AG04450 (cell line): ENCODE measurements at regions not wholly inside any gene's neighbourhood (a gene's known extent, or its start where the extent isn't known, plus 50 kb on each side); places are given as distances from the start of the nearest gene placed in this dataset.
"Not testable (repeated sequence)": the region's sequence is repeated elsewhere in the genome, so short reads cannot be mapped to it uniquely, and the experiment has no call there.

Experiments
- CTCF ChIA-PET: fragments of 300-600, 350-600 bp; formaldehyde crosslinking; extraction: SDS; loops from one replicate; lab custom pipeline; 2022; ENCODE audit warnings: antibody characterized with exemption, inconsistent platforms; lab: Charles Lee
- POLR2A ChIA-PET: fragments of 350-600 bp; formaldehyde crosslinking; extraction: SDS; loops from one replicate; lab custom pipeline; 2021; ENCODE audit warnings: antibody characterized with exemption, inconsistent platforms; lab: Yijun Ruan, JAX
- DNase-seq: peaks from one replicate; pipeline ENCODE4 v3.0.0-alpha.2; 2011; ENCODE audit warnings: low read depth, low spot score
- H3K27ac ChIP-seq: one replicate; pipeline ENCODE4 v1.5.1; 2012; ENCODE audit warnings: low read depth, low read length, control low read depth
- H3K27me3 ChIP-seq: one replicate; pipeline ENCODE4 v1.6.0; 2012; ENCODE audit warnings: low read length; ENCODE audit not compliant: control insufficient read depth, insufficient read depth
- H3K4me3 ChIP-seq: 2 replicates; pipeline ENCODE4 v1.5.1; 2011; ENCODE audit warnings: mild to moderate bottlenecking, low read depth, low read length, control low read depth
- H3K9me3 ChIP-seq: 2 replicates; pipeline ENCODE4 v1.5.1; 2012; ENCODE audit warnings: low read length; ENCODE audit not compliant: control insufficient read depth, insufficient read depth
- CTCF ChIP-seq: IDR thresholded peaks from 2 replicates; pipeline ENCODE4 v1.5.1; 2011; ENCODE audit warnings: low read depth, low read length, control low read depth, inconsistent platforms

GRCh38 chr4:112747036-112747435, 110.1 kb downstream of the LARP7 start:
- ChIA-PET POLR2A (no interaction called here), CTCF (interaction anchor here (1.3 to 1.4 kb wide), 2 partner anchors 16 to 18 kb away, joined by 5 to 9 read pairs; no protein-coding TSS in a partner anchor)
- H3K27ac ChIP-seq: no peak overlapping the region
- H3K27me3 ChIP-seq: no peaks in the 10 kb centered on the region
- no peak for TF ChIP-seq CTCF
- DNase-seq: no peak
- no peak overlapping the region for H3K4me3 ChIP-seq
- H3K9me3 ChIP-seq: no peaks in the 10 kb centered on the region

GRCh38 chr4:112748352-112748878, 111.5 kb downstream of the LARP7 start:
- H3K4me3 ChIP-seq: no peak overlapping the region
- ChIA-PET POLR2A (no interaction called here), CTCF (interaction anchor here (1.3 to 2.5 kb wide), 2 partner anchors 14 to 17 kb away, joined by 9 to 10 read pairs; no protein-coding TSS in a partner anchor)
- TF ChIP-seq CTCF: no peak
- no peaks in the 10 kb centered on the region for H3K9me3 ChIP-seq
- H3K27me3 ChIP-seq: no peaks in the 10 kb centered on the region
- H3K27ac ChIP-seq: no peak overlapping the region
- no peak for DNase-seq

- POLR2A ChIA-PET, H3K27me3 ChIP-seq, H3K4me3 ChIP-seq, H3K27ac ChIP-seq, DNase-seq, H3K9me3 ChIP-seq: not testable (repeated sequence)
- CTCF ChIA-PET: interaction anchor here (1.1 kb wide), 1 partner anchor 14 kb away, joined by 3 read pairs; no protein-coding TSS in a partner anchor
Measured at GRCh38 chr4:112750749-112751148, 113.8 kb downstream of the LARP7 start.

GRCh38 chr4:112751447-112751846, 114.5 kb downstream of the LARP7 start:
- H3K27ac ChIP-seq: no peak overlapping the region
- CTCF ChIA-PET: interaction anchor here (0.7 to 1.1 kb wide), 3 partner anchors 11 to 424 kb away, joined by 3 to 4 read pairs (median 3); no protein-coding TSS in a partner anchor
- H3K4me3 ChIP-seq: no peak overlapping the region
- POLR2A ChIA-PET: no interaction called here
- DNase-seq: no peak
- no peaks in the 10 kb centered on the region for H3K27me3 ChIP-seq
- no peak for TF ChIP-seq CTCF
- H3K9me3 ChIP-seq: no peaks in the 10 kb centered on the region

- H3K9me3 ChIP-seq: no peaks in the 10 kb centered on the region
- H3K4me3 ChIP-seq: no peak overlapping the region
- no peak for DNase-seq
- ChIA-PET CTCF (interaction anchor here (0.7 to 1.1 kb wide), 3 partner anchors 10 to 425 kb away, joined by 3 to 4 read pairs (median 3); no protein-coding TSS in a partner anchor), POLR2A (no interaction called here)
- H3K27ac ChIP-seq: no peak overlapping the region
- no peaks in the 10 kb centered on the region for H3K27me3 ChIP-seq
- TF ChIP-seq CTCF: no peak
Measured at GRCh38 chr4:112752061-112752460, 115.1 kb downstream of the LARP7 start.
